HepG2 (cell line): ENCODE measurements at regions not wholly inside any gene's neighbourhood (a gene's known extent, or its start where the extent isn't known, plus 50 kb on each side); places are given as distances from the start of the nearest gene placed in this dataset.
A peak's percentile ranks its signal among the peaks of the same experiment; 100 is the strongest.

Experiments used
- ATAC-seq: fragments of 200-7000 bp; cut with Tn5 transposase; 3 replicates; pipeline ENCODE4 v1.9.1; 2020; ENCODE audit warnings: mild to moderate bottlenecking, moderate library complexity
- BruUV-seq: library from RNA; stranded (reverse); fragments of 400-500 nt; replicated peaks from 2 replicates; lab custom pipeline; 2021; lab: Mats Ljungman, UMichigan
- CTCF ChIA-PET: fragments of 300-600 bp; formaldehyde crosslinking; extraction: SDS; loops from one replicate; lab custom pipeline; 2021; ENCODE audit warnings: low total read pairs, inconsistent platforms, low intra/inter-chr PET ratio; lab: Yijun Ruan, JAX
- POLR2A ChIA-PET: fragments of 350-600 bp; sonication (Branson Sonifier 250); formaldehyde crosslinking; loops from one replicate; lab custom pipeline; 2020; ENCODE audit warnings: antibody characterized with exemption, inconsistent platforms; lab: Yijun Ruan, JAX
- DNase-seq: peaks from one replicate; pipeline ENCODE4 v3.0.0-alpha.2; 2015; ENCODE audit warnings: low spot score
- FAIRE-seq: peaks from 3 replicates; lab custom pipeline; 2011; peaks lifted over from hg19 to GRCh38; lab: Jason Lieb, UNC
- H2AFZ ChIP-seq: one replicate; pipeline ENCODE4 v1.6.1; 2011; ENCODE audit warnings: low read length, inconsistent platforms
- H3K27ac ChIP-seq: fragments of 300-600 bp; 3 replicates; pipeline ENCODE4 v1.8.0; 2011; ENCODE audit warnings: mixed run types, mild to moderate bottlenecking, mixed read lengths, low read length, inconsistent platforms; ENCODE audit not compliant: insufficient read depth; ENCODE audit errors: extremely low read length
- H3K27me3 ChIP-seq, 2 experiments: fragments of 200-600 bp in 1 of 2; 2 replicates in 1 of 2; 3 replicates in 1 of 2; pipeline versions ENCODE4 v1.6.0 to v1.8.0; 2011; ENCODE audit warnings: low read length in 2 of 2, mild to moderate bottlenecking in 2 of 2, moderate library complexity in 2 of 2, inconsistent platforms in 1 of 2; ENCODE audit not compliant: insufficient read depth in 2 of 2, control insufficient read depth in 1 of 2
- H3K36me3 ChIP-seq, 2 experiments: fragments of 200-600 bp in 1 of 2; replicated peaks in 1 of 2; 2 replicates in 1 of 2; 3 replicates in 1 of 2; pipeline versions ENCODE4 v1.5.1 to v1.8.0; 2011; ENCODE audit warnings: low read length in 2 of 2, inconsistent platforms in 1 of 2; ENCODE audit not compliant: insufficient read depth in 2 of 2, control insufficient read depth in 1 of 2
- H3K4me1 ChIP-seq: 2 replicates; pipeline ENCODE4 v1.5.1; 2012; ENCODE audit warnings: low read length, inconsistent platforms; ENCODE audit not compliant: insufficient read depth
- H3K4me2 ChIP-seq: 2 replicates; pipeline ENCODE4 v1.6.0; 2011; ENCODE audit warnings: low read depth, low read length, inconsistent platforms
- H3K4me3 ChIP-seq, 3 experiments: fragments of 200-600 bp in 1 of 3; sonication (generic), shearing (Covaris generic) in 1 of 3; replicated peaks in 1 of 3; 2 replicates each; pipeline ENCODE4 v1.5.1; 2011 to 2016; ENCODE audit warnings: low read length in 3 of 3, inconsistent platforms in 2 of 3, low read depth in 2 of 3, mild to moderate bottlenecking in 2 of 3, control low read depth in 1 of 3, mixed read lengths in 1 of 3; ENCODE audit not compliant: insufficient read depth in 1 of 3
- H3K79me2 ChIP-seq: one replicate; pipeline ENCODE4 v1.6.1; 2011; ENCODE audit warnings: low read length, inconsistent platforms; ENCODE audit not compliant: insufficient read depth
- H3K9ac ChIP-seq: 2 replicates; pipeline ENCODE4 v1.6.0; 2011; ENCODE audit warnings: mild to moderate bottlenecking, low read depth, low read length, inconsistent platforms; ENCODE audit not compliant: insufficient read depth
- H3K9me3 ChIP-seq: 2 replicates; pipeline ENCODE4 v1.5.1; 2012; ENCODE audit warnings: mild to moderate bottlenecking, low read length
- H4K20me1 ChIP-seq: 2 replicates; pipeline ENCODE4 v1.6.0; 2011; ENCODE audit warnings: inconsistent platforms, mild to moderate bottlenecking, low read length, moderate library complexity; ENCODE audit not compliant: insufficient read depth
- MIXL1 ChIP-seq: IDR thresholded peaks from 2 replicates; pipeline ENCODE4 v1.6.1; 2016
- NR2F1 ChIP-seq, 2 experiments: fragments of 450-650 bp in 1 of 2; formaldehyde crosslinking in 1 of 2; IDR thresholded peaks; 2 replicates each; pipeline versions ENCODE4 v1.5.0 to v1.6.1; 2016 to 2020; ENCODE audit warnings: mild to moderate bottlenecking in 1 of 2, missing compliant biosample characterization in 1 of 2, missing genetic modification reagents in 1 of 2, moderate library complexity in 1 of 2
- NR2F2 ChIP-seq: IDR thresholded peaks from 2 replicates; pipeline ENCODE4 v1.6.1; 2012; ENCODE audit warnings: low read depth, inconsistent platforms, borderline replicate concordance
- NR2F6 ChIP-seq, 2 experiments: IDR thresholded peaks; 2 replicates each; pipeline ENCODE4 v1.6.1; 2016; ENCODE audit warnings: antibody characterized with exemption in 1 of 2, mild to moderate bottlenecking in 1 of 2
- PHF8 ChIP-seq: sonication (generic); formaldehyde crosslinking; IDR thresholded peaks from 2 replicates; pipeline ENCODE4 v1.5.0; 2020; ENCODE audit warnings: missing genetic modification reagents
- TBX3 ChIP-seq: fragments of 450-650 bp; IDR thresholded peaks from 2 replicates; pipeline ENCODE4 v1.6.1; 2017; ENCODE audit warnings: antibody characterized with exemption, mild to moderate bottlenecking, inconsistent platforms, borderline replicate concordance
- TOPORS ChIP-seq: sonication (generic); formaldehyde crosslinking; IDR thresholded peaks from 2 replicates; pipeline ENCODE4 v1.8.0; 2023; ENCODE audit warnings: mild to moderate bottlenecking, missing genetic modification reagents
- ZBTB7B ChIP-seq: sonication (generic); formaldehyde crosslinking; IDR thresholded peaks from 2 replicates; pipeline ENCODE4 v1.4.0; 2020; ENCODE audit warnings: missing genetic modification reagents
- ZFY ChIP-seq: sonication (generic); formaldehyde crosslinking; IDR thresholded peaks from 2 replicates; pipeline ENCODE4 v1.4.0; 2020; ENCODE audit warnings: missing genetic modification reagents
- ZNF382 ChIP-seq: sonication (generic); formaldehyde crosslinking; IDR thresholded peaks from 2 replicates; pipeline ENCODE4 v1.5.0; 2020; ENCODE audit warnings: missing genetic modification reagents, mild to moderate bottlenecking, borderline replicate concordance
- ZNF460 ChIP-seq: sonication (generic); formaldehyde crosslinking; IDR thresholded peaks from 2 replicates; pipeline ENCODE4 v1.5.1; 2020; ENCODE audit warnings: missing genetic modification reagents, mild to moderate bottlenecking, borderline replicate concordance
- ZNF563 ChIP-seq: sonication (generic); formaldehyde crosslinking; IDR thresholded peaks from 2 replicates; pipeline ENCODE4 v1.8.0; 2022; ENCODE audit warnings: mild to moderate bottlenecking, moderate library complexity, missing genetic modification reagents
- WGBS: methylation state at CpG from one replicate; pipeline ENCODE4 v1.1.6; 2017; ENCODE audit warnings: low lambda C conversion rate; 5-methylcytosine and 5-hydroxymethylcytosine counted together
- in situ Hi-C: cut with HindIII; loops from 2 replicates; pipeline ENCODE4 v1.10.0; 2017; ENCODE audit warnings: low pct_unique_long_range_greater_than_20kb; ENCODE audit not compliant: extremely low pct_ligation_motif_present
- intact Hi-C: fragments of 100-400 bp; cut with micrococcal nuclease; formaldehyde crosslinking; loops from one replicate; pipeline ENCODE4 v1.10.0; 2022; ENCODE audit not compliant: unreplicated experiment
- TF ChIP-seq, protein P1 (sequence below): IDR thresholded peaks from 2 replicates; pipeline ENCODE4 v1.6.1; 2016
- TF ChIP-seq, protein P2 (sequence below): IDR thresholded peaks from 2 replicates; pipeline ENCODE4 v1.6.1; 2018; ENCODE audit warnings: missing genetic modification reagents, mild to moderate bottlenecking, missing compliant biosample characterization
- TF ChIP-seq, protein P3 (sequence below): sonication (generic); formaldehyde crosslinking; IDR thresholded peaks from 2 replicates; pipeline ENCODE4 v1.5.0; 2020; ENCODE audit warnings: mild to moderate bottlenecking, missing genetic modification reagents, borderline replicate concordance
- TF ChIP-seq, protein P4 (sequence below): sonication (generic); formaldehyde crosslinking; IDR thresholded peaks from 2 replicates; pipeline ENCODE4 v1.9.0; 2021; ENCODE audit warnings: missing genetic modification reagents, mild to moderate bottlenecking, borderline replicate concordance

DNA sequence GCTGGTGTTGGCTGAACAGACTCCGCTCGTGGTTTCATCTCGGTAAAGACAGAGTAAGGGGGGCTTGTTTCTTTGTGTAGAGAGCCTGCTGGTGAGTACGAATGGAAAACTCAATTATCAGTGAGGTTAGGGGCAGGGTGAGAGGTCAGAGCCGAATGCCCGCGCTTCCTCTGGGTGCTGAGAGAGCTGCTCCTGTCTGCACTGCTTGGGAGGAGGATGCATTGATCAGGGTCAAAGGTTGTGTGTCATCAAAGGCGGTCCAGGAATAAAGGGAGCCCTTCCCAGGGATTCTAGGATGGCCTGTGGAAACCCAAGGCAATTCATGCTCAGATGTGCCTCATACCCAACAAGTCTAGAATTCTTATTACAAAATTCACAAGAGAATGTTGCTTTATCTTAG lies 143.9 kb downstream of the MYCN start:
- no peak overlapping the region for H2AFZ ChIP-seq
- no peaks in the 10 kb centered on the region for H3K79me2 ChIP-seq
- peak; percentile 39 for FAIRE-seq
- H3K4me3 ChIP-seq: peak overlapping the region in 1 of 3 experiments; percentile 23; a peak in 1 of 6 replicates
- WGBS: 5% methylated on average over 8 of the region's 8 CpGs
- no peak for DNase-seq
- peaks cover 24% of the 10 kb centered on the region for H3K4me1 ChIP-seq
- ChIA-PET POLR2A (interaction anchor here (1.7 kb wide), 1 partner anchor 15 kb away, joined by 6 read pairs; no protein-coding TSS in a partner anchor), CTCF (no interaction called here)
- intact Hi-C loops: no loop called here
- H3K9ac ChIP-seq: no peak overlapping the region
- ATAC-seq: peak; percentile 81
- peaks cover 0 to 2% of the 10 kb centered on the region in 2 experiments; a peak in 1 of 5 replicates for H3K27me3 ChIP-seq
- H3K4me2 ChIP-seq: peak overlapping the region; percentile 56
- no peaks in the 10 kb centered on the region for H3K36me3 ChIP-seq
- H4K20me1 ChIP-seq: no peaks in the 10 kb centered on the region
- no TSS peak for BruUV-seq
- in situ Hi-C loops: no loop called here
- no peaks in the 10 kb centered on the region for H3K9me3 ChIP-seq
- H3K27ac ChIP-seq: no peak overlapping the region
- TF ChIP-seq MIXL1 (no peak), ZBTB7B (no peak), ZNF382 (CRISPR knock-in tag) (no peak), ZNF460 (no peak), ZFY (CRISPR knock-in tag) (no peak), ZNF563 (CRISPR knock-in tag) (no peak), TBX3 (no peak), NR2F1 (CRISPR knock-in tag; IDR thresholded peaks at IDR 0.05) (peak in 1 of 2 experiments; percentile 66; a peak in 1 of 4 replicates), PHF8 (CRISPR knock-in tag) (no peak), TOPORS (CRISPR knock-in tag) (no peak), NR2F2 (peak; percentile 87), NR2F6 (IDR thresholded peaks at IDR 0.05) (peak; percentile 71), NR2F6 (CRISPR knock-in tag; IDR thresholded peaks at IDR 0.05) (peak; percentile 42; the same call in 1 of the 2 replicates)
- TF ChIP-seq, protein P1, sequence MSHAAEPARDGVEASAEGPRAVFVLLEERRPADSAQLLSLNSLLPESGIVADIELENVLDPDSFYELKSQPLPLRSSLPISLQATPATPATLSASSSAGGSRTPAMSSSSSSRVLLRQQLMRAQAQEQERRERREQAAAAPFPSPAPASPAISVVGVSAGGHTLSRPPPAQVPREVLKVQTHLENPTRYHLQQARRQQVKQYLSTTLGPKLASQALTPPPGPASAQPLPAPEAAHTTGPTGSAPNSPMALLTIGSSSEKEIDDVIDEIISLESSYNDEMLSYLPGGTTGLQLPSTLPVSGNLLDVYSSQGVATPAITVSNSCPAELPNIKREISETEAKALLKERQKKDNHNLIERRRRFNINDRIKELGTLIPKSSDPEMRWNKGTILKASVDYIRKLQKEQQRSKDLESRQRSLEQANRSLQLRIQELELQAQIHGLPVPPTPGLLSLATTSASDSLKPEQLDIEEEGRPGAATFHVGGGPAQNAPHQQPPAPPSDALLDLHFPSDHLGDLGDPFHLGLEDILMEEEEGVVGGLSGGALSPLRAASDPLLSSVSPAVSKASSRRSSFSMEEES (CRISPR knock-in tag): no peak
- TF ChIP-seq, protein P2, sequence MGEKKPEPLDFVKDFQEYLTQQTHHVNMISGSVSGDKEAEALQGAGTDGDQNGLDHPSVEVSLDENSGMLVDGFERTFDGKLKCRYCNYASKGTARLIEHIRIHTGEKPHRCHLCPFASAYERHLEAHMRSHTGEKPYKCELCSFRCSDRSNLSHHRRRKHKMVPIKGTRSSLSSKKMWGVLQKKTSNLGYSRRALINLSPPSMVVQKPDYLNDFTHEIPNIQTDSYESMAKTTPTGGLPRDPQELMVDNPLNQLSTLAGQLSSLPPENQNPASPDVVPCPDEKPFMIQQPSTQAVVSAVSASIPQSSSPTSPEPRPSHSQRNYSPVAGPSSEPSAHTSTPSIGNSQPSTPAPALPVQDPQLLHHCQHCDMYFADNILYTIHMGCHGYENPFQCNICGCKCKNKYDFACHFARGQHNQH (CRISPR knock-in tag): no peak
- TF ChIP-seq, protein P3, sequence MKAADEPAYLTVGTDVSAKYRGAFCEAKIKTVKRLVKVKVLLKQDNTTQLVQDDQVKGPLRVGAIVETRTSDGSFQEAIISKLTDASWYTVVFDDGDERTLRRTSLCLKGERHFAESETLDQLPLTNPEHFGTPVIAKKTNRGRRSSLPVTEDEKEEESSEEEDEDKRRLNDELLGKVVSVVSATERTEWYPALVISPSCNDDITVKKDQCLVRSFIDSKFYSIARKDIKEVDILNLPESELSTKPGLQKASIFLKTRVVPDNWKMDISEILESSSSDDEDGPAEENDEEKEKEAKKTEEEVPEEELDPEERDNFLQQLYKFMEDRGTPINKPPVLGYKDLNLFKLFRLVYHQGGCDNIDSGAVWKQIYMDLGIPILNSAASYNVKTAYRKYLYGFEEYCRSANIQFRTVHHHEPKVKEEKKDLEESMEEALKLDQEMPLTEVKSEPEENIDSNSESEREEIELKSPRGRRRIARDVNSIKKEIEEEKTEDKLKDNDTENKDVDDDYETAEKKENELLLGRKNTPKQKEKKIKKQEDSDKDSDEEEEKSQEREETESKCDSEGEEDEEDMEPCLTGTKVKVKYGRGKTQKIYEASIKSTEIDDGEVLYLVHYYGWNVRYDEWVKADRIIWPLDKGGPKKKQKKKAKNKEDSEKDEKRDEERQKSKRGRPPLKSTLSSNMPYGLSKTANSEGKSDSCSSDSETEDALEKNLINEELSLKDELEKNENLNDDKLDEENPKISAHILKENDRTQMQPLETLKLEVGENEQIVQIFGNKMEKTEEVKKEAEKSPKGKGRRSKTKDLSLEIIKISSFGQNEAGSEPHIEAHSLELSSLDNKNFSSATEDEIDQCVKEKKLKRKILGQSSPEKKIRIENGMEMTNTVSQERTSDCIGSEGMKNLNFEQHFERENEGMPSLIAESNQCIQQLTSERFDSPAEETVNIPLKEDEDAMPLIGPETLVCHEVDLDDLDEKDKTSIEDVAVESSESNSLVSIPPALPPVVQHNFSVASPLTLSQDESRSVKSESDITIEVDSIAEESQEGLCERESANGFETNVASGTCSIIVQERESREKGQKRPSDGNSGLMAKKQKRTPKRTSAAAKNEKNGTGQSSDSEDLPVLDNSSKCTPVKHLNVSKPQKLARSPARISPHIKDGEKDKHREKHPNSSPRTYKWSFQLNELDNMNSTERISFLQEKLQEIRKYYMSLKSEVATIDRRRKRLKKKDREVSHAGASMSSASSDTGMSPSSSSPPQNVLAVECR (CRISPR knock-in tag): no peak
- TF ChIP-seq, protein P4, sequence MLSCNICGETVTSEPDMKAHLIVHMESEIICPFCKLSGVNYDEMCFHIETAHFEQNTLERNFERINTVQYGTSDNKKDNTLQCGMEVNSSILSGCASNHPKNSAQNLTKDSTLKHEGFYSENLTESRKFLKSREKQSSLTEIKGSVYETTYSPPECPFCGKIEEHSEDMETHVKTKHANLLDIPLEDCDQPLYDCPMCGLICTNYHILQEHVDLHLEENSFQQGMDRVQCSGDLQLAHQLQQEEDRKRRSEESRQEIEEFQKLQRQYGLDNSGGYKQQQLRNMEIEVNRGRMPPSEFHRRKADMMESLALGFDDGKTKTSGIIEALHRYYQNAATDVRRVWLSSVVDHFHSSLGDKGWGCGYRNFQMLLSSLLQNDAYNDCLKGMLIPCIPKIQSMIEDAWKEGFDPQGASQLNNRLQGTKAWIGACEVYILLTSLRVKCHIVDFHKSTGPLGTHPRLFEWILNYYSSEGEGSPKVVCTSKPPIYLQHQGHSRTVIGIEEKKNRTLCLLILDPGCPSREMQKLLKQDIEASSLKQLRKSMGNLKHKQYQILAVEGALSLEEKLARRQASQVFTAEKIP (CRISPR knock-in tag): no peak
